ENCODE measurements at regions not wholly inside any gene's neighbourhood (a gene's known extent, or its start where the extent isn't known, plus 50 kb on each side); places are given as distances from the start of the nearest gene placed in this dataset.
"Not testable (repeated sequence)": the region's sequence is repeated elsewhere in the genome, so short reads cannot be mapped to it uniquely, and the experiment has no call there.

GRCh38 chr5:87210743-87211142 lies 56.9 kb upstream of the RASA1 start:
- peak overlapping the region; percentile 80 for H3K27ac ChIP-seq
- TF ChIP-seq CTCF (conservative IDR thresholded peaks at IDR 0.05), result no peak

- peak overlapping the region; percentile 80 for H3K27ac ChIP-seq
- TF ChIP-seq CTCF (conservative IDR thresholded peaks at IDR 0.05), result no peak
Observed at GRCh38 chr5:87211676-87212075, 56.0 kb upstream of the RASA1 start.

GRCh38 chr5:87212183-87212582 lies 55.5 kb upstream of the RASA1 start:
- peak overlapping the region; percentile 80 for H3K27ac ChIP-seq

- H3K27ac ChIP-seq, result not testable (repeated sequence)
Observed at GRCh38 chr5:87217480-87217879, 50.2 kb upstream of the RASA1 start.

Measured in VCaP (cell line).